Nephron (organoid): ENCODE measurements at regions not wholly inside any gene's neighbourhood (a gene's known extent, or its start where the extent isn't known, plus 50 kb on each side); places are given as distances from the start of the nearest gene placed in this dataset.

ENCODE experiments used
- H3K27ac Mint-ChIP-seq, 3 experiments: 2 replicates each; pipeline ENCODE4 v1.8.0; 2020; ENCODE audit warnings: mixed read lengths in 3 of 3, mild to moderate bottlenecking in 2 of 3, moderate library complexity in 1 of 3
- H3K27me3 Mint-ChIP-seq: 2 replicates; pipeline ENCODE4 v1.8.0; 2021; ENCODE audit warnings: low read depth, mild to moderate bottlenecking, moderate library complexity, mixed read lengths
- H3K36me3 Mint-ChIP-seq: 2 replicates; pipeline ENCODE4 v1.8.0; 2020; ENCODE audit warnings: low read depth, mixed read lengths
- H3K4me1 Mint-ChIP-seq: 2 replicates; pipeline ENCODE4 v1.8.0; 2020; ENCODE audit warnings: mixed read lengths
- H3K4me3 Mint-ChIP-seq, 3 experiments: 2 replicates each; pipeline ENCODE4 v1.8.0; 2020; ENCODE audit warnings: mild to moderate bottlenecking in 3 of 3, mixed read lengths in 3 of 3, moderate library complexity in 2 of 3
- H3K9me3 Mint-ChIP-seq: 2 replicates; pipeline ENCODE4 v1.8.0; 2020; ENCODE audit warnings: mixed read lengths
- CTCF ChIP-seq, 3 experiments: fragments of 200-600 bp; sonication (generic); IDR thresholded peaks; one replicate each; pipeline ENCODE4 v1.5.0; 2021; ENCODE audit warnings: antibody characterized with exemption in 3 of 3; ENCODE audit not compliant: unreplicated experiment in 3 of 3

- Mint-ChIP-seq H3K27me3 (no peaks in the 10 kb centered on the region), H3K4me3 (no peak overlapping the region), H3K9me3 (no peaks in the 10 kb centered on the region), H3K36me3 (peaks cover 20% of the 10 kb centered on the region), H3K27ac (peak overlapping the region; percentile 51 to 84 (median 59)), H3K4me1 (peaks cover 34% of the 10 kb centered on the region)
- TF ChIP-seq CTCF (IDR thresholded peaks at IDR 0.05; ENCODE audit: unreplicated experiment in 3 of 3): no peak
These were observed 82.0 kb downstream of the NCOR2 start for GRCh38 chr12:124485371-124485770.

- Mint-ChIP-seq H3K27me3 (no peaks in the 10 kb centered on the region), H3K4me3 (no peak overlapping the region), H3K9me3 (no peaks in the 10 kb centered on the region), H3K27ac (no peak overlapping the region), H3K4me1 (peaks cover 30% of the 10 kb centered on the region), H3K36me3 (peaks cover 20% of the 10 kb centered on the region)
- TF ChIP-seq CTCF (IDR thresholded peaks at IDR 0.05; ENCODE audit: unreplicated experiment in 3 of 3): no peak
These were observed 82.9 kb downstream of the NCOR2 start for GRCh38 chr12:124484526-124484953.

GRCh38 chr12:124484067-124484466, 83.3 kb downstream of the NCOR2 start:
- H3K4me3 Mint-ChIP-seq: no peak overlapping the region
- H3K27me3 Mint-ChIP-seq: no peaks in the 10 kb centered on the region
- H3K36me3 Mint-ChIP-seq: peaks cover 23% of the 10 kb centered on the region
- H3K4me1 Mint-ChIP-seq: peaks cover 30% of the 10 kb centered on the region
- TF ChIP-seq CTCF (IDR thresholded peaks at IDR 0.05; ENCODE audit: unreplicated experiment in 3 of 3): no peak
- H3K27ac Mint-ChIP-seq: peak overlapping the region in 1 of 3 experiments; percentile 55
- no peaks in the 10 kb centered on the region for H3K9me3 Mint-ChIP-seq

GRCh38 chr12:124482901-124483799, 84.3 kb downstream of the NCOR2 start:
- Mint-ChIP-seq H3K36me3 (peaks cover 28% of the 10 kb centered on the region), H3K9me3 (no peaks in the 10 kb centered on the region), H3K4me3 (no peak overlapping the region), H3K4me1 (peaks cover 30% of the 10 kb centered on the region), H3K27ac (no peak overlapping the region), H3K27me3 (no peaks in the 10 kb centered on the region)
- TF ChIP-seq CTCF (IDR thresholded peaks at IDR 0.05; ENCODE audit: unreplicated experiment in 3 of 3): no peak

GRCh38 chr12:124482567-124482893, 84.9 kb downstream of the NCOR2 start:
- no peak for TF ChIP-seq CTCF (IDR thresholded peaks at IDR 0.05; ENCODE audit: unreplicated experiment in 3 of 3)
- Mint-ChIP-seq H3K27ac (no peak overlapping the region), H3K4me3 (no peak overlapping the region), H3K27me3 (no peaks in the 10 kb centered on the region), H3K9me3 (no peaks in the 10 kb centered on the region), H3K36me3 (peaks cover 32% of the 10 kb centered on the region), H3K4me1 (peaks cover 29% of the 10 kb centered on the region)
